Endothelial cell of hepatic sinusoid (primary cell): ENCODE measurements at regions not wholly inside any gene's neighbourhood (a gene's known extent, or its start where the extent isn't known, plus 50 kb on each side); places are given as distances from the start of the nearest gene placed in this dataset.
"Not testable (repeated sequence)": the region's sequence is repeated elsewhere in the genome, so short reads cannot be mapped to it uniquely, and the experiment has no call there.

ENCODE experiments used
- in situ Hi-C: cut with HindIII; loops from 2 replicates; pipeline ENCODE4 v1.10.0; 2017; ENCODE audit warnings: low sequenced_read_pairs

DNA sequence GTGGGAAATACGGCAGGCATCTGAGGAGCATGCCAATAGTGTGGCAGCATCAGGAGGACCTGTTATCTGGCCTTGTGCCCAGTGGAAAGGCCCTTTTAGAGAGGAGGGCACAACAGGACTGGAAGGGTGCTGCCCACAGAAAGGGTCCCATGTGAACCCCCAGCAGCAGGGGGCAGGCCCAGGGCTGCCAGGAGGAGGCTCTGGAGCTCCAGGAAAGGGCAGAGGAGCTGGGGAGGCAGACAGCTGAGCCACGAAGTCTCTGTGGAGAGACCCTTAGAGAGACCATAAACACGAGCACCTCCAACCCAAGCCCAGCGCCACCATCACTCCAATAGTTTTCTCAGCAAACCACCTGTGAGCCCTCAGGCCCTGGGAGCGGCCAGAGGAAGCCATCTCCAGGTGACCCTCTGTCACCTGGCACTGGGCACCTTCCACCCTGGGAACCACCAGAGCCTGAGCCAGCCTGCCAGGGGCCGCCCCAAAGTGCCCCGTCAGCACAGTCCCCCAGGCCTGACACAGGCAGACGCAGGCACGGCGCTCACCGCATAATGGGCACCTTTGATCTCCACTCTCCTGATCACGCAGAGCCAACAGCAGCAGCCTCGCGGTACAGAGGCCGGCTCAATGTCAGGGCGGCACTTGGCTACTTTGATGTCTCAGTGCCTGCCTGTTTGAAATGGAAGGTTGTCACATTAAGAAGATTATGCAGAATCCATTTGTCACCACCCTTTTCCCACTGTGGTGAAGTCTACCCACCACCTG, 162.5 kb upstream of the RAB6C start:
- in situ Hi-C loops: no loop called here

DNA sequence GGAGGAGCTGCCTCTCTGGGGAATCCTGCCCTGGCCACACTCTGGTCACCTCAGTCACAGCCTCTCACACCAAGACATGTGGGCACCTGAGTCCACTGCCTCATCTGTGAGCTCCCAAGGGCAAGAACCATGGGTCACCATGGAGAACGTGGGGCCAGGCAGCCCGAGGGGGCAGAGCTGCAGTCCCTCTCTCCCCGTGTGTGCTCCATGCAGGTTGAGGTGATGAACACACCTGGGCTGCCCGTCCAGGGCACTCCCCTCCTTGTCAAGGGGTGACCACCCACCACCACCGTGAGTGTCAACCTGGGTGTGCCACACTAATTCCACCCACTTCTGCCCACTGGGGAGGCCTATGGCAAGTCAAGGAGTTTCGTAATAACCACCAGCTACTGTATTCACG, 159.6 kb upstream of the RAB6C start:
- in situ Hi-C loops: no loop called here

DNA sequence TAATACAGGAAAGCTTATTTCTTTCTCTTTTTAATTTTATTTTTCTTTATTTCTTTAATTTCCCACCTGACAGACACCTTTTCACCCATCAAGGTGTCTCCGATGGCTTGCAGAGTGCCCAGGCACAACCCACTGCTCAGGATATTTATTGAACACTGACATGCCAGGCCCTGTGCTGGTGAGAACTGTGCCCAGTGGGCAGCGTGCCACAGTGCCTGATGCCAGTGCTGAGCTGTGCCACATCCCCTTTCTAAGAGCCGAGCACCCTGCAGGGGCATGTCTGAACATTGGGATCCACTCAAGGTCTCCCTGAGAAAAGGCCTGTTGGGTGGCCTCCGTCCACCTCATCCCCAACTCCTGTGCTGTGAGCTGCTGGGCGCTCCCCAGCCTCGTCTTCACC, 158.6 kb upstream of the RAB6C start:
- in situ Hi-C loops: no loop called here

DNA sequence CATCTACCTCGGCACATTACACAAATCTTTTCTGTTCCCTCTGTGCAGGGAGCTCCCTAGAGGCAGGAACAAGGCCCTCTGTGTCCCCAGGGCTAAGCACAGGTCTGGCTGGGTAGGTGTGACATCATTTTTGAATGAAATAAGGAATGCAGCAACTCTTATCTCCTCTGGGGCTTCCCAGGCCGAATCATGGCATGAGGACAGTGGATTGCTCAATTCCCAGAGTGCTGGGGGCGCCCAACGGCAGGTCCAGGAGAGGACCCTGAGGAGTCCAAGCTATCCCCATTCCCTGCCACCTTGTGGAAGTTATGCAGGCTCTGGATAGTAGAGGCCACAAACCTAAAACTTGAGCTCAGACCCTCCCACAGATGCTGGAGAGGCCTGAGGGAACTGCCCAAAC, 158.0 kb upstream of the RAB6C start:
- in situ Hi-C loops: no loop called here

DNA sequence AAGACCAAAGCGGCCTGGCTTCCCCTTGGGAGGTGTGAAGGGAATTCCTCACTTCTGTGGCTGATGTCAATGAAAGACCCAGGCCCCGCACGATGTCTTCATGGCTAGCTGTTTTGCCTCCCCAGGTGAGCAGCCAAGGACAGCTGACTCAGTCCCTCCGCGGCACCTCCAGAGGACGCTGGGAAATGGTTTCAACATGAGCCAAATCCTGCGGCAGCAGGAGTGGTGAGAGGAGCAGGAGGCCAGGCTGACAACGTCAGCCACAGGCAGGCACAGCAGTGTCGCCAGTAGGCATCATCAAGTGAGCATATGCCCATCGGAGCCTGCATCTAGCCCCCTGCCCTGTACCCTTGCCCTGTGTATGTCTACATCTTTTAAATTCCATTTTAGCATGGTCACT, 156.4 kb upstream of the RAB6C start:
- in situ Hi-C loops: no loop called here

DNA sequence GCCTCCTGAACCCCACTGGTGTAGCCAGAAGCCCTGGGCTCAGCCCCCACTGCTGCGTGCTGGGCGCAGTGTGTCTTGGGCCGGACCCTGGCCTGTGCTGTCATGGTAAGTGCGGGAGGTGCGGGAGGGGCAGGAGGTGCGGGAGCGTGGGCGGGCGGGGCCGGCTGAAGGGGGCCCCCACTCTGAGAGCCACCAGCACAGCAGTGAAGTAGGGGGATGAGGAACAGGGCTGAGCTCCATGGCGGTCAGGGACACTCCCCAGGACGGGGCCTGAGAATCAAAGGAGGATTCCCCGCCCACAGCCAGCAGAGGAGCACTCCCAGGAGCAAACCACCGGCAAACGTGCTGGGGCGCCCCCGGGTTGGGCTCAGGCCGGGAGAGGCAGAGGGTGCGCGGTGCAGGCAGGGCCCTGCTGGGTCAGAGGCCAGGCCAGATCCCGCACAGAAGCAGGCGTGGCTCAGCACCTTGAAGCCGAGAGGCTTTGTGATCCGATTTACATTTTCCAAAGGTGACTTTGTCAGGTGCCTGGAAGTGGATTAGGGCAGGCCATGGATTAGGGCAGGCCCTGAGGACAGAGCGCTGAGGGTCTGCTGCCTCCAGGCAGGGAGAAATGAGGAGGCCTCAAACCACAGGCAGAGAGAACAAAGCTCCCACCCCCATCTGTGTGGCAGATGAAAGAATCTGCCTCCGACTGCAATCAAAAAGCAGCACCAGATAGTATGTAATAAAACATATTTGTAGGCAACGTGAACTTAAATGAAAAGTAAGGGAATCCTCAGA, 152.0 kb upstream of the RAB6C start:
- in situ Hi-C loops: no loop called here

DNA sequence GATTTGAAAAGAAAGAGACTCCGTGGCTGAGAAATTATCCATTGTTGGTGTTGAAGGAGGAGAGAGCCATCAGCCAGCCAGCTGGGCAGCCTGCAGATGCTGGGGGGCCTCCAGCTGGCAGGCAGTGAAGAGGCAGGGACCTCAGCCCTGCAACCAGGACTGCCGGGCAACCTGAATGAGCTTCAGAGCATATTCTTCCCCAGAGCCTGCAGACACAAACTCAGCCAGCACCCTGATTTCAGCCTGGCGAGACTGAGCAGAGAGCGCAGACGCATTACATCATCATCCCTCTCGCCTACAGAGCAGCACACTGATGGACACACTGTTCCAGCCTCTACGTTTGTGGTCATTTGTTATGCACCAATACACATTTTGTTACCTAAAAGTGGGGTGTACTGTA, 150.7 kb upstream of the RAB6C start:
- in situ Hi-C loops: no loop called here

DNA sequence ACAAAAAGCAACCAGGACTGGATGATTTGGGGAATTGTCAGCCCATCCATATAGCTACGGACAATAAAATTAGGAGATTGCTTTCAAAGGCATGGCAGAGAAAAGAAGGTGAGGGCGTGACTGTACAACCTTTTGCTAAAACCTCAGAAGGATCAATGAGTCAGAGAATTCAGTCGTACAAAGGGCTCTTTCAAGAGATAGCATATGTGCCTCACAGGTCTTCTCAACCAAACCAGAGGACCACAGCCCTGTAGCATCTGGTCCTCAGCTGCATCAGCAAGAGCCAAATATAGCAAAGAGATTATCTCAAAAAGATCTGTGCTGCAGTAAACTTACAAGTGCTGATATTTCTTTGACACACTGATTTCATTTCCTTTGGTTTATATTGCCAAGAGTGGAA, 149.9 kb upstream of the RAB6C start:
- in situ Hi-C loops: no loop called here

DNA sequence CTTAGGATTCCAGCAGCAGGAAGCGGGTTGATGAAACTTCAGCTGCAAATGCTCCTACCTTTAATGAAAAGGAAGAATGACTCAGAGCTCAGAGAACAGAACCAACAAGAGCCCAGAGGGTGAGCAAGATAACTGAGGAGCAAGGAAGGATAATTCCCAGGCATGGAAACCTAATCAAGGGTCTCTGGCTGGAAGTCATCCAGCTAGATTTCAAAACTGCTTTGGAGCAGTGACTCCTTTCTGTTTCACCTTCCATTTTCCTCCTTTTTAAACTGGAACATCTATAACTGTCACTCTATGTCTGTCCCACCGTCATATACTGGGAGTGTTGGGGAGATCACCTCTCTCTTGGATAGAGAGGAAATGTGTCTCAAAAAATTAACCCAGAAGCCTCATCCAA, 148.4 kb upstream of the RAB6C start:
- in situ Hi-C loops: no loop called here

DNA sequence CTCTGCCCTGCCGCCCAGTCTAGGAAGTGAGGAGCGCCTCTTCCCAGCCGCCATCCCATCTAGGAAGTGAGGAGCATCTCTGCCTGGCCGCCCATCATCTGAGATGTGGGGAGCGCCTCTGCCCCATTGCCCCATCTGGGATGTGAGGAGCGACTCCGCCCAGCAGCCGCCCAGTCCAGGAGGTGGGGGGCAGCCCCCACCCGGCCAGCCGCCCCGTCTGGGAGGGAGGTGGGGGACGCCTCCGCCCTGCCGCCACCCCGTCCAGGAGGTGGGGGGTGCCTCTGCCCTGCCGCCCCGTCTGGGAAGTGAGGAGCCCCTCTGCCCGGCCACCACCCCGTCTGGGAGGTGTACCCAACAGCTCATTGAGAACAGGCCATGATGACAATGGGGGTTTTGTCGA, 146.0 kb upstream of the RAB6C start:
- in situ Hi-C loops: not testable (repeated sequence)

DNA sequence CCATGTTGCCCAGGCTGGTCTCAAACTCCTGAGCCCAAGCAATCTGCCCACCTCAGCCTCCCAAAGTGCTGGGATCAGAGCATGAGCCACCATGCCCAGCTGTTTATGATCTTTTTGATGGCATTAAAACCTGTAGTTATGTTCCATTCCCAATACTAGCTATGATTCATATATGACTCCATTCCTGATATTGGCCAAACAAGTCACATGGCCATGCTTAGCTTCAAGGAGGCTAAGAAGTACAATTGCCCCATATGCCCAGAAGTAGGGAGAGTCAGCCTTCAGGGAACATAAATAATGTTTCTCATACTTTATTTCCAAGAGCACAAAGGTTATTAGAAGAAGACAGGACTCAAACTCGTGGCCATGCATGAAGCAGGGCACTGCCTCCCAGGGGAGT, 132.4 kb upstream of the RAB6C start:
- in situ Hi-C loops: no loop called here

DNA sequence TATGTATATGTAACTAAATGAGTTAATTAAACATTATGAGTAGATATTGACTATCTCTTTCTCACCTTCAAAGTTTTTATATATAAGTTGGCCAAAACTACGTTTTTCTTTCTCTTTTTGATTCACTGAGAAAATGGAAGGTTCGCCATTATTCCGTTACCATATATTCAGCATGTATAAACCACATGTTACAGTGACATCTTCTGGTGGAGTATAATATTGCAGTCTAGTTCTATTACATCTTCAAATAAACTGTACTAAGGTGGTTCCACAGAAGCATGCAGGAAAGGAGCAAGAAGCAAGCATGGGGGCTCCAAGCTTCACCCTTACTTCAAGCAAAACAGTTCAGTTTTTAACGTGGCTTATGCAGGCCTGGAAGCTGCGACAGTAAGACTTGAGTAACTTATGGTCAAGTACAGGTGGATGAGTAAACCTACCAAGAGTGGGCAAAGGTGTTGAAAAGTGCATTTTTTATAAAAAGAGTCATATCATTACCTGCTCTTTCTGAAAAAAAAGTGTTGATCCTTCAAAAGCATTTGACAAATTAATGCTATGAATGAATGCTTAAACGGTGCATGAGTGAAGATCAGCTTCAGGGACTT, 129.8 kb upstream of the RAB6C start:
- in situ Hi-C loops: no loop called here

DNA sequence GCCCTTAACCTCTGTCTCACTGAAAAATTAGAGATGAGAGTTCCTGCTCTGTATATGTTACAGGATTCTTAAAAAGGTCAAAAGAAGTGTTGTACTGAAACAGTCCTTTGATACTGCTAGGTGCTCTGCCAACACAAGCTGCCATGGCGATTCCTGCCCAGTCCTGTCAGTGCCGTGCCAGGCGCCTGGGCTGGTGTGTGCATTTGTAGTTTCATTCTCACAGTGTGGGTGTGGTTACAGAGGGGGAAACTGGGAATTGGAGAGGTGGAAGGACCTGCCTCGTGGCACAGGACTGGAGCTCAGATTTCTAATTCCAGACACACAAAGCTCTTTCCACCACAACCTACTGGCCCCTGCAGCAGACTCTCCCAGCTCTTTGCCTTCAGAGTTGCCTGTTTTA, 122.3 kb upstream of the RAB6C start:
- in situ Hi-C loops: no loop called here

DNA sequence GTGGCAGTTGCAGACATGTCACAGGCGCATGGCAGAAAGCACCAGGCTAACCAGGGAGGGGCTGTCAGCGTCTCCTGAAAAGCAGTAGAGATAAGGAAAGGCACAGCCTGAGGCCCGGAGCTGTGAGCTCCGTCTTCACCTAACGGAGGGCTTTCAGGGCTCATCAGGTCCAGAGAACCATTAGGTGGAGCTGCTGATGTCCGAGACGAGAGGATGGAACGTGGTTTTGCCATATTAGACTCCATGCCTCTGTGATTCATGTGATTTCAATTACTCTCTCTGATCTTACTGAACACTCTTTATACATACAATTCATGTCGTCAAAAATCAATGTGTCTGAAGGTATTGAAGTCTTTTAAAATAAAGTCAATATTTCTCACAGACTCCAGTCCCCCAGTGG, 120.3 kb upstream of the RAB6C start:
- in situ Hi-C loops: no loop called here

DNA sequence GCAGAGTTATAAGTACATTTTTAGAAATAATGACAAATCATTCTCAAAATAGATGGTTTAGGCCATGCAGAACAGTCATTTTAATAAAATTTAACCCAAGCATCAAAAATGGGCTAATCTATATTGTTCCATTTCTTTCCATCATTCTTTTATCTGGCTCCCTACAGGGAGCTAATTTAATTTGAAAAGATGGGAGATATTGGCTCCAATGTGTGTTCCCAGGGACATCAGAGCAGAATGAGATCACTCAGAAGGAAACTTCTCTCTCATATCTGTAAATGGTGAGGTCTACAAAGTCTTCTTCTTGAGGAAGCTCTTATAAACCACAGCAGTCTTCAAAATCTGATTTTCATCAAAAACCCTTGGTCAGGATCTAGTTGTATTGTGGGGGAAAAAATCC, 119.4 kb upstream of the RAB6C start:
- in situ Hi-C loops: no loop called here

DNA sequence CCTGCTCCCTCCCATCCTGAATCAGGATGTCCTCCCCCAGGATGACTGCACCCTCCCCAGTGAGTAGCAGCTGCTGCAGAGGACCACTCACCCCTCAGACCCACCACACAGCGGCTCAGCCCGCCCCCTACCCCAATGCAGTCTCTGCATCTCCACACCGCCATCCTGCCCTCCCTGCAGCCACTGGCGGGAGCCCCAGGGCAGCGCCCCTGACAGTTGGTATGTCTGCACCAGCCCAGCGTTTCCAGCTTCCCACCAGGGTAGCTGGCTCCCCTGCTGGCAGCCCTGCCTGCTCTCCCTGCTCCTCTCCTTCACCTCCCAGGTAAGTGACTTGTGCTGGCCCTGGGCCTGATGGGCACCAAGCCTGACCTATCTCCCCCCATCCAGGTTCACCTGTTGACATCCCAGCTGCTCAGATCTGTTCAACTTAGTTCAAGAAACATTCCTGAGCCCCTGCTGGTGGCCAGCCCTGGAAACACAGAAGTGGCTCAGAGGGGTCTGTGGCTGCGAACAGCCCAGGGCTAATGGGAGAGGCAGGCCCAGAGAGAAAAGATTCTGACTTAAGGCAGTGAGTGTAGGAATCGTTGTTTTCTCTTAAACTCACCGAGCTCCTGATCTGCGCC, 117.7 kb upstream of the RAB6C start:
- in situ Hi-C loops: no loop called here

DNA sequence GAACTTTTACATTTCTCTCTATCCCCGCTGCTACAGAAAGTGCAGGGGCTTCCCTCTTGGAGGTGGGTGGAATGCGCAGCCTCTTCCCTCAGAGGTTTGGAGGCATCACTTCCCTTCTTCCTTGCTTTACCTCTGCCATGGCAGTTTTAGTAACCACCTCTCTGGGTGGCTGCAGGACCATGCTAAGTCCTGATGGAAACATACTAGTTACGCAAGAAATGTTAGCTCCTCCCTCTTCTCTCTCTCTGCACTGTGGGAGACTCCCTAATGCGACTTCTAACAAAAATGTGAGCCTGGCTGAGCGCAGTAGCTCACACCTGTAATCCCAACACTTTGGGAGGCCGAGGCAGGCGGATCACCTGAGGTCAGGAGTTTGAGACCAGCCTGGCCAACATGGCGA, 116.8 kb upstream of the RAB6C start:
- in situ Hi-C loops: no loop called here

DNA sequence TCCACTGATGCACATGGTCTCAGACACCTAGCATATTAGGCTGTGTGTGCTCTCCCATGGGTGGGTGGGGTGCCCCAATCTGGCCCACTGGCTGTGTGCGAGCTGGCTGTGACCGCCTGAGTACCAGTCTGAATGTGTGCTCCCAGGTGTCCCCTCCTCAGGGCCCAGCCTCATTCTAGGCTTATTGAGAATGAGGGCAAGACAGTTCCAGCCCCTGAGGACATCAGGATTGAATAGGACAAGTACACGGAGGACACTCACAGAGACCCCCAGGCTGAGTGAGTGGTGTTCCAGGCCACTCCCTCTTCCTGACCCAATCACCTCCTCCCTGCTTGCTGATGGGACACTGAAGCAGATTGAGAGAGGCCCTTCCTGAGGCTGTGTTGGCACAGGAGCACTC, 116.1 kb upstream of the RAB6C start:
- in situ Hi-C loops: no loop called here

DNA sequence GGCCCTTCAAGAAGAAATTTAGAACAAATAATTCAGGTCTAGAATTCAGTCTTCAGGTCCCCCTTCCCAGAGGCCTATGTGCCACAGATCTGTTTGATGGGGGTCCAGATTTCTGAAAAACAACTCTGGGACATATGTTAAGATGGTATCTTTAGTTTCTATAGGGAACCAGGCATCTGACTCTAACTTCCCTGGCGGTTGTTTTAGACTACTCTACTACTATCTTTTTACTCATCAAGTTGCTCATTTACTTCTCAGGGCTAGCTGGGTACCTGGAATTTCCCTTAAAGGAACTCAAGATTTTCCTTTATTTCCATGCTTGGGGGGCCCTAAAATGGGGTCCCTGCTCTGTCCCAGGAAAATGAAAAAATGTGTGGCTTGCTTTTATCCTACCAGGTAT, 114.7 kb upstream of the RAB6C start:
- in situ Hi-C loops: no loop called here

DNA sequence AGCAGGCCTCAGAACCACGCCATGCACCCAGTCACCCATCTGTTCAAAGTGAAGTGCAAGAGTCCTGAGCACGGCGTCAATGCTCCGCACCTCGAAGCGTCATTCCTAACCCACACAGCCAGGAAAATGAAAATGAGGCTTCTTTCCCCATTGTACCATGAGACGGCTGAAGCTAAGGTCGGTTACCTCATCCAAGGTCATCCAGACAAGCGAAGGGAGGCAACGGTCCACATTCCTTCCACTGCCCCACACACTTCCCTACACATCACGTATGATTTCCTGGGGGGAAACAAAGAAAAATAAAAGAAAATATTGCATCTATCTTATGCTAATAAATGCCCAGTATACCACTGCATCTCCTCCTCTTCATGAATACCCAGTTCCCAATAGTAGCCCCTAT, 113.5 kb upstream of the RAB6C start:
- in situ Hi-C loops: no loop called here

DNA sequence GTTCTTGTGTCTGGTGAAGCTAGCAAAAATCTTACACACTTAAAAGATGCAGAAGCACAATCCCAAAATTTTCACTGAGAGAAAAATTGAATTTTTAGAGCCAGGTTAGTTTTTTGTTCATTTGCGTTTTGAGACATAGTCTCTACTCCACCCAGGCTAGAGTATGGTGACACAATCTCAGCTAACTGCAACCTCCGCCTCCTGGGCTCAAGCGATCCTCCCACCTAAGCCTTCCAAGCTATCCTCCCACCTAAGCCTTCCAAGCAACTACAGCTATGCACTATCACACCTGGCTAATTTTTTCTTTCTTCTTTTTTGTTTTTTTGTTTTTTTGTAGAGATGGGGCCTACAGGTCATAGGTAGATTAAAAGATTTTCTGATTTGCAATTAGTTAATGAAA, 113.1 kb upstream of the RAB6C start:
- in situ Hi-C loops: no loop called here

DNA sequence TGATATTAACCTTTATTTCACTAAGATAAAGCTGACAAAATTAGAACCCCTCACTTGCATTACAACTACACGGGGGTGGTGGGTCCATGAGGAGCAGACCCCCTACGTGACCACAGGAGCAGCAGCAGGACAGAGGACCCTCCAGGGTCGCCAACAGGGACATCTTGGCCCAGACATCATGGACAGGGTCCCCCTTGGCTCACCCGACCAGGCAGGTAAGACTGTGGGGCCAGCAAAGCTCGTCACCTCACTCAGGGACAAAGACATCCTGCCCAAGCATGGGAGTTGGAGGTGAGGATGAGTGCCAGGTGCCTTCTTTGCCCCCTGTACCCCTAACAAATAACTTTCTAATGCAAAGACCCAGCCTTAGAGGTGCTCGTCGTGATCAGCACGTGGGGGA, 111.3 kb upstream of the RAB6C start:
- in situ Hi-C loops: no loop called here
